WERI-Rb-1 (cell line): ENCODE measurements at regions not wholly inside any gene's neighbourhood (a gene's known extent, or its start where the extent isn't known, plus 50 kb on each side); places are given as distances from the start of the nearest gene placed in this dataset.

Experiments used
- DNase-seq: peaks from one replicate; pipeline ENCODE4 v3.0.0-alpha.2; 2020
- H3K27ac ChIP-seq: fragments of 250-450 bp; sonication (Bioruptor Pico); 2 replicates; pipeline ENCODE4 v1.5.1; 2020; ENCODE audit warnings: mild to moderate bottlenecking, moderate library complexity
- H3K27me3 ChIP-seq: fragments of 250-450 bp; sonication (Bioruptor Pico); 2 replicates; pipeline ENCODE4 v1.5.1; 2021; ENCODE audit warnings: mild to moderate bottlenecking, low read depth, moderate library complexity; ENCODE audit not compliant: insufficient read depth, severe bottlenecking
- H3K36me3 ChIP-seq: fragments of 250-450 bp; sonication (Bioruptor Pico); 2 replicates; pipeline ENCODE4 v1.5.1; 2020; ENCODE audit warnings: mild to moderate bottlenecking, moderate library complexity
- H3K4me3 ChIP-seq: 2 replicates; pipeline ENCODE4 v1.5.1; 2011; ENCODE audit warnings: low read depth, mild to moderate bottlenecking, control low read depth, low read length
- H3K9me3 ChIP-seq: fragments of 250-450 bp; sonication (Bioruptor Pico); 2 replicates; pipeline ENCODE4 v1.5.1; 2021; ENCODE audit warnings: mild to moderate bottlenecking, moderate library complexity; ENCODE audit not compliant: severe bottlenecking
- TF ChIP-seq, protein P1 (sequence below): IDR thresholded peaks from 2 replicates; pipeline ENCODE4 v1.5.1; 2011; ENCODE audit warnings: low read depth, mild to moderate bottlenecking, control low read depth, inconsistent platforms, low read length

DNA sequence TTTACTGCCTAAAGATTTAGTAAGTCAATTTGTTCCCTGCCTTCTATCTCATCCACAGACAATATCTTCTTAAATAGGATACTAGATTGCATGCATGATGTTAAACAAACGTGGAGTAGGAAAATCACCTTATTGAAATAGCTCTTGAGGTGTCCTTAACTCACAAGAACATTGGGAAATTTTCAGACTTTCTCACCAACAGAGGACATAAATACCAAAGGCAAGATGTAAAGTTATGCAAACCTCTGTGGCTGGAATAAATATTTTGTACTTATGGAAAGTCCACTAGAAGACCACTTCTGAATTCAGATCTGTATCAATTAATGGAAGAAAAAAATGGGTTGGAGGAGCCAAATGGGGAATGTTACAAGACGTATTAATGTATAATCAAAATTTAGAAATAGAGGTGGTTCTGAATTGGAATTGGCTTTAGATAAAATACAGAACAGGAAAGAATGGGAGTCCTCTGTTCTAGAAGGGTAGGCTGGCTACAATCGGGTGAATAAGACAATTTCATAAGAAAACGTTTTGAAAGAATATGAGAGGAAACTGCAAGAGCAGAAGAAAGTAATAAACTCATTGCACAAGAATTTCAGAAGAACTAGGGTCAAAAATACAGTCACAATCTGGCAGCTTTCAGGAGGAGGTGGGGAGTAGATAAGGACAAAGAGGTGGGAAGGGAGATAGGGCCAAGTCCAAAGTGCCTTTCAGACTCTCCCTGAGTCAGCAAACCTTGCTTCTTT lies 69.3 kb upstream of the FN1 start:
- Histone ChIP-seq H3K27ac (no peak overlapping the region), H3K9me3 (no peaks in the 10 kb centered on the region), H3K27me3 (no peaks in the 10 kb centered on the region), H3K36me3 (no peaks in the 10 kb centered on the region), H3K4me3 (no peak overlapping the region)
- DNase-seq, result no peak
- TF ChIP-seq, protein P1, sequence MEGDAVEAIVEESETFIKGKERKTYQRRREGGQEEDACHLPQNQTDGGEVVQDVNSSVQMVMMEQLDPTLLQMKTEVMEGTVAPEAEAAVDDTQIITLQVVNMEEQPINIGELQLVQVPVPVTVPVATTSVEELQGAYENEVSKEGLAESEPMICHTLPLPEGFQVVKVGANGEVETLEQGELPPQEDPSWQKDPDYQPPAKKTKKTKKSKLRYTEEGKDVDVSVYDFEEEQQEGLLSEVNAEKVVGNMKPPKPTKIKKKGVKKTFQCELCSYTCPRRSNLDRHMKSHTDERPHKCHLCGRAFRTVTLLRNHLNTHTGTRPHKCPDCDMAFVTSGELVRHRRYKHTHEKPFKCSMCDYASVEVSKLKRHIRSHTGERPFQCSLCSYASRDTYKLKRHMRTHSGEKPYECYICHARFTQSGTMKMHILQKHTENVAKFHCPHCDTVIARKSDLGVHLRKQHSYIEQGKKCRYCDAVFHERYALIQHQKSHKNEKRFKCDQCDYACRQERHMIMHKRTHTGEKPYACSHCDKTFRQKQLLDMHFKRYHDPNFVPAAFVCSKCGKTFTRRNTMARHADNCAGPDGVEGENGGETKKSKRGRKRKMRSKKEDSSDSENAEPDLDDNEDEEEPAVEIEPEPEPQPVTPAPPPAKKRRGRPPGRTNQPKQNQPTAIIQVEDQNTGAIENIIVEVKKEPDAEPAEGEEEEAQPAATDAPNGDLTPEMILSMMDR, result no peak

DNA sequence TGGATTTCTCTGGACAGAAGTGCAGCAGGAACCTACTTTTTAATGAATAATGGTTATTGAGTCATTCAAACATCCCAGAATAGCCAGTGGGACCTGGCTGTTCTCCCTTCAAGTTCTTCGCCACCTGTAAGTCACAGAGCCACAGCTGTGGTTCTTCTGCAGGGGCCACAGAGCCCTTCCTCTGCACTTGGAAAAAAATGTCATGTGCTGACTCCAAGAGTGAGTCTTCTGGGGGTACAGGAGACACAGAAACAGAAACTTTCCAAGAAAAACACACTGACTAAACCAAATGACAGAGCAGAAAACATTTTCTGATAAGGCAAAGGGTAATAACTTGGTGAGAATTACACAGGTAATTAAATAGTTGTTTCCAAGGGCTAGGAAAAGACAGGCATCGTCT lies 68.7 kb upstream of the FN1 start:
- TF ChIP-seq, protein P1, result no peak
- DNase-seq, result no peak
- Histone ChIP-seq H3K36me3 (no peaks in the 10 kb centered on the region), H3K4me3 (no peak overlapping the region), H3K9me3 (no peaks in the 10 kb centered on the region), H3K27me3 (no peaks in the 10 kb centered on the region), H3K27ac (no peak overlapping the region)

DNA sequence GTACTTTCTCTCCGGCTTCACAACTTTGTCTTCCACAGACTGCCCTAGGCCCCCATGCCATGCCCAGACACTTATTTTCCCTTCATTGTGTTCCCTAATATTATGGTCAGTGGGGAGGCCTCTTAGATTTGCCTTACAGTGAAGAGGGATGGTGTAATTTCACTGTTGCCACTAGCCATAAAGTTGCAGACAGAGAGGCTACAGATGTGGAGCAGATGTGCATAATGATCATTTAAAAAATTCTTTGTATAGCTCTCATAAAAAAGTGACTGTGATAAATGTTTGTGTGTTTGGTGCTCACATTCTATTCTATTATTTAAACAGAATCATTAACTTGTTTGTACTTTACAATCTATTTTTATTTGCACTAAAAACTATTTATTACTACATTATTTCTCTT lies 67.5 kb upstream of the FN1 start:
- no peak for DNase-seq

DNA sequence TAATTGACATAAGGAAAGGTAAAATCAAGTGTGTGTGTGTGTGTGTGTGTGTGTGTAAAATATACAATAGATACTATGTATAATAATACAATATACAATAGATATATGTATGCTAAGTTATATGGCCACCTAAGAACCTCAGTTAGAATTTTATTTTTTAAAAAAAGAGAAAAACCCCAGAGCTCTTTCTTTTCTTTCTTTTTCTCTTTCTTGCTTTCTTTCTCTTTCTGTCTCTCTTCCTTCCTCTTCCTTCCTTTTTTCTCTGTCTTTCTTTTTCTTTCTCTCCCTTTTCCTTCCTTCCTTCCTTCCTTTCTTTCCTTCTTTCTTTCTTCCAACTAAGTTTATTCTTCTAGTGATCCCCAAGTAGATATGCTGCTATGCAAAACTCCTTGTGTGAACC lies 64.6 kb upstream of the FN1 start:
- TF ChIP-seq, protein P1, result no peak
- Histone ChIP-seq H3K36me3 (no peaks in the 10 kb centered on the region), H3K27ac (no peak overlapping the region), H3K27me3 (no peaks in the 10 kb centered on the region), H3K9me3 (no peaks in the 10 kb centered on the region), H3K4me3 (no peak overlapping the region)
- no peak for DNase-seq

More for the DNA sequence above, 67.5 kb upstream of the FN1 start:
- no peak overlapping the region for H3K4me3 ChIP-seq
- no peaks in the 10 kb centered on the region for H3K27me3 ChIP-seq
- no peak overlapping the region for H3K27ac ChIP-seq
- TF ChIP-seq, protein P1, result no peak
- H3K36me3 ChIP-seq, result no peaks in the 10 kb centered on the region
- no peaks in the 10 kb centered on the region for H3K9me3 ChIP-seq

DNA sequence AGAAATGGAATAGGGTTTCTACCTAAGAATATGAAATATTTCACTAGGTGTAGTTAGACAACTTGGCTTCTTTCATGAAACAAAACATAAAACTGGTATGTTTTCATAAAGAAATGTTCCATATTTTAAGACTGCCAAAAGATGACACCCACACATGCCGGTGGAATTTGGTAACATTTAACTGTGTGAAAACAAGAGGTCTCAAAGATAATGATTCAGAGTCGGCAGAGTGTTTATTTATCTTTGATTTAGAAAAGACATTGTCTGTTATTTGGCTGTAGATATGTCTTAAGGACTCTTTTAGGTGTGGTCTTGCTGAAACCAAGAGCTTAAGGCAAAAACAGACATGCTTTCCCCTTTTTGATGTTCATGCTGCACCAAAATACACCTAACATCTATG lies 63.5 kb upstream of the FN1 start:
- no peaks in the 10 kb centered on the region for H3K36me3 ChIP-seq
- H3K27ac ChIP-seq, result no peak overlapping the region
- no peaks in the 10 kb centered on the region for H3K27me3 ChIP-seq
- no peaks in the 10 kb centered on the region for H3K9me3 ChIP-seq
- DNase-seq, result no peak
- H3K4me3 ChIP-seq, result no peak overlapping the region
- TF ChIP-seq, protein P1, result no peak

DNA sequence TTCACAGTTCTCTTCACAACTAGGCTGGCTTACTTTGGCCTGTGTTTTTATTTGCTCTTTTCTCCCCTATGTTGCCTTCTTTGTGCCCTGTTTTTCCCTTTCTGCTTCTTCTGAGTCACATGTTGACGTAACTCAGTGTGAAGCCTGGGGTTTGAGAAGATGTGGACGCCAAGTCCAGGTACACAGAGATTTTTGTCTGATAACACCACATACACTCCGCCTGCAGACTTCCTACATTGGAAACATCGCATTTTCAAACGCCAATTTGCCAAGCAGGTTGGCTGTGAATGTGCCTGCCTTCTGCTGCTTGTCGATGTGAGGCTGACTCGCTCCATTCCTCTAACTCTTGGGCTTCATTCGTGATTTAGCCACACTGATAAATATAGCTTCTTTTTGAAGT lies 62.6 kb upstream of the FN1 start:
- no peak overlapping the region for H3K27ac ChIP-seq
- TF ChIP-seq, protein P1, result no peak

More for the DNA sequence above, 62.6 kb upstream of the FN1 start:
- H3K36me3 ChIP-seq, result no peaks in the 10 kb centered on the region
- H3K9me3 ChIP-seq, result no peaks in the 10 kb centered on the region
- no peaks in the 10 kb centered on the region for H3K27me3 ChIP-seq
- H3K4me3 ChIP-seq, result no peak overlapping the region
- DNase-seq, result no peak
